DOHH2 (cell line): ENCODE measurements at regions not wholly inside any gene's neighbourhood (a gene's known extent, or its start where the extent isn't known, plus 50 kb on each side); places are given as distances from the start of the nearest gene placed in this dataset.

ENCODE experiments used
- H3F3A ChIP-seq: fragments of 200-600 bp; sonication (generic), shearing (Covaris generic); 2 replicates; pipeline ENCODE4 v1.6.0; 2016; ENCODE audit warnings: antibody characterized with exemption, mild to moderate bottlenecking; ENCODE audit not compliant: control insufficient read depth, insufficient read depth
- H3K27ac ChIP-seq: fragments of 200-600 bp; sonication (generic); 2 replicates; pipeline ENCODE4 v1.5.1; 2014; ENCODE audit warnings: low read depth, mild to moderate bottlenecking, low read length, moderate library complexity
- H3K27me3 ChIP-seq: fragments of 200-600 bp; sonication (generic); 2 replicates; pipeline ENCODE4 v1.6.1; 2014; ENCODE audit warnings: mild to moderate bottlenecking, low read length, mixed read lengths; ENCODE audit not compliant: control insufficient read depth
- H3K36me3 ChIP-seq: fragments of 200-600 bp; sonication (generic); 2 replicates; pipeline ENCODE4 v1.6.1; 2014; ENCODE audit warnings: mild to moderate bottlenecking, low read length, moderate library complexity, mixed read lengths; ENCODE audit not compliant: control insufficient read depth
- H3K4me1 ChIP-seq: fragments of 200-600 bp; sonication (generic); 2 replicates; pipeline ENCODE4 v1.6.1; 2014; ENCODE audit warnings: mild to moderate bottlenecking, low read length, mixed read lengths; ENCODE audit not compliant: control insufficient read depth
- H3K4me2 ChIP-seq: fragments of 200-600 bp; sonication (generic); 2 replicates; pipeline ENCODE4 v1.6.0; 2014; ENCODE audit warnings: mild to moderate bottlenecking, low read length, moderate library complexity
- H3K4me3 ChIP-seq: fragments of 200-600 bp; sonication (generic); 2 replicates; pipeline ENCODE4 v1.5.1; 2014; ENCODE audit warnings: mild to moderate bottlenecking, low read length, mixed read lengths
- H3K79me2 ChIP-seq: fragments of 200-600 bp; sonication (generic); 2 replicates; pipeline ENCODE4 v1.6.1; 2014; ENCODE audit warnings: mild to moderate bottlenecking, low read length, mixed read lengths; ENCODE audit not compliant: control insufficient read depth
- H3K9me2 ChIP-seq: fragments of 200-600 bp; sonication (generic); replicated peaks from 2 replicates; pipeline ENCODE4 v1.6.1; 2014; ENCODE audit warnings: mild to moderate bottlenecking, low read length, mixed read lengths; ENCODE audit not compliant: control insufficient read depth
- H3K9me3 ChIP-seq: fragments of 200-600 bp; sonication (generic); 2 replicates; pipeline ENCODE4 v1.6.1; 2014; ENCODE audit warnings: antibody characterized with exemption, low read length, mixed read lengths; ENCODE audit not compliant: control insufficient read depth, insufficient read depth
- H4K20me1 ChIP-seq: fragments of 200-600 bp; sonication (generic); 2 replicates; pipeline ENCODE4 v1.6.0; 2014; ENCODE audit warnings: low read depth, mild to moderate bottlenecking, antibody characterized with exemption, low read length, moderate library complexity; ENCODE audit not compliant: control insufficient read depth, insufficient read depth
- EZH2phosphoT487 ChIP-seq: fragments of 200-600 bp; sonication (generic); IDR thresholded peaks from 2 replicates; pipeline ENCODE4 v1.6.1; 2017; ENCODE audit warnings: borderline replicate concordance, mild to moderate bottlenecking, antibody characterized with exemption, low read length, moderate library complexity, mixed read lengths
- TF ChIP-seq, protein P1 (sequence below): fragments of 200-600 bp; sonication (generic); IDR thresholded peaks from one replicate; pipeline ENCODE4 v1.5.1; 2014; ENCODE audit warnings: antibody characterized with exemption, mild to moderate bottlenecking, low read depth, low read length; ENCODE audit not compliant: poor library complexity, severe bottlenecking

DNA sequence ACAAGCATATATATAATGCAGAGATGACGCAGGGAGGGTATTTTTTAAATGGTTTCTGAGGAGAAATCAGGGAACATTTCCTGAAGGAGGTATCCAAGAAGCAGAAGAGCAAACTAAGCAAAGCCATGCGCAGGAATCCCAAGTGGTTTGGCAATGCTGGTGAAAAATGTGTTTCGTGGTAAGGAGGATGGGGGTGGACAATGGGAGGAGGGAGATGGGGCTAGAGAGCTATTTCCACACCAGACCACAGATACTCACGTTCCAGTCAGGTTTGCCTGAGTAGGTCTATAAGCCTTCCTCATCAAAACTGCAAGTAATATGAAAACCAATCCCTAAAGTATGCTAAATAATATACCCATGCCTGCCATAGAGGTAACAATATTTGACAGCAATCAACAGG lies 223.7 kb upstream of the MKLN1 start:
- Histone ChIP-seq H3K4me2 (peak overlapping the region; percentile 90), H3K4me1 (peaks cover 65% of the 10 kb centered on the region), H3K9me2 (no peaks in the 10 kb centered on the region), H3K9me3 (no peaks in the 10 kb centered on the region), H3K79me2 (peaks cover 98% of the 10 kb centered on the region), H3K27ac (peak overlapping the region; percentile 30; the same call in 1 of the 2 replicates), H3K36me3 (peaks cover 89% of the 10 kb centered on the region), H4K20me1 (peaks cover 43% of the 10 kb centered on the region), H3F3A (peaks cover 19% of the 10 kb centered on the region), H3K27me3 (no peaks in the 10 kb centered on the region), H3K4me3 (peak overlapping the region; percentile 76)
- TF ChIP-seq, protein P1, sequence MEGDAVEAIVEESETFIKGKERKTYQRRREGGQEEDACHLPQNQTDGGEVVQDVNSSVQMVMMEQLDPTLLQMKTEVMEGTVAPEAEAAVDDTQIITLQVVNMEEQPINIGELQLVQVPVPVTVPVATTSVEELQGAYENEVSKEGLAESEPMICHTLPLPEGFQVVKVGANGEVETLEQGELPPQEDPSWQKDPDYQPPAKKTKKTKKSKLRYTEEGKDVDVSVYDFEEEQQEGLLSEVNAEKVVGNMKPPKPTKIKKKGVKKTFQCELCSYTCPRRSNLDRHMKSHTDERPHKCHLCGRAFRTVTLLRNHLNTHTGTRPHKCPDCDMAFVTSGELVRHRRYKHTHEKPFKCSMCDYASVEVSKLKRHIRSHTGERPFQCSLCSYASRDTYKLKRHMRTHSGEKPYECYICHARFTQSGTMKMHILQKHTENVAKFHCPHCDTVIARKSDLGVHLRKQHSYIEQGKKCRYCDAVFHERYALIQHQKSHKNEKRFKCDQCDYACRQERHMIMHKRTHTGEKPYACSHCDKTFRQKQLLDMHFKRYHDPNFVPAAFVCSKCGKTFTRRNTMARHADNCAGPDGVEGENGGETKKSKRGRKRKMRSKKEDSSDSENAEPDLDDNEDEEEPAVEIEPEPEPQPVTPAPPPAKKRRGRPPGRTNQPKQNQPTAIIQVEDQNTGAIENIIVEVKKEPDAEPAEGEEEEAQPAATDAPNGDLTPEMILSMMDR, result no peak
- TF ChIP-seq EZH2phosphoT487, result no peak

DNA sequence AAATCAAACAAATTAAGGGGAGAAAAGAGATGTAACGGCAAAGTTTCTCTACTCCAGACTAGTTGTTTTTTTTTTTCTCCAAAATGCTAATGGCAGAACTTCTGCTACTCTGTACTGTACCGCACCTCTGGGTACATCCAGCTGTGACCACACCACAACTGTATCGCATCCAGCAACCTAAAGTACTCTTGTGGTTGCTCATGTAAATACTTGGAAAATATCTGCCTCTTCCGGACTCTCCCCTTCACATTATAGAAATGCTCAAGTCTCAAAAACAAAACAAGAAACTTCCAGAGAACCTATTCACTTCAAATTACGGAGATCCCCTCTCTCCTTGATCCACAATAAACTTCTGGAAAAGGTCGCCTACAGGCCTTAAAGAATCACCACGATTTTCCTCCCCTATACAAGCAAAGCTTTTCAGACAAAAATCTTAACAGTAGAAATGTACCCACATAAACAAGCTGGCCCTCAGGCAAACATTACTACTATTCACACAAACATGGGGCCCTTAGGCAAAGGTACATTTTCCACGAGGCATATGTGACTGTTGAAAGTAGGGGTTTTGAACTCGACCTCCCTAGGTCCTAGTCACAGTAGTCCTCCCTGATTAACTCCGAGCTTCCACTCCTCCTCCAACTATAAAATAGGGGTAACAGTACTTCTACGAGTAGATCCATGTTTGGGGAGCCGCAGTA lies 222.9 kb upstream of the MKLN1 start:
- Histone ChIP-seq H3K4me2 (peak overlapping the region; percentile 90), H3K27ac (peak overlapping the region; percentile 30), H3K4me1 (peaks cover 69% of the 10 kb centered on the region), H3K9me2 (no peaks in the 10 kb centered on the region), H3K4me3 (peak overlapping the region; percentile 76), H3K9me3 (no peaks in the 10 kb centered on the region), H4K20me1 (peaks cover 41% of the 10 kb centered on the region), H3K36me3 (peaks cover 84% of the 10 kb centered on the region), H3F3A (peaks cover 22% of the 10 kb centered on the region), H3K79me2 (peaks cover 98% of the 10 kb centered on the region), H3K27me3 (no peaks in the 10 kb centered on the region)
- TF ChIP-seq, protein P1, result no peak
- no peak for TF ChIP-seq EZH2phosphoT487

DNA sequence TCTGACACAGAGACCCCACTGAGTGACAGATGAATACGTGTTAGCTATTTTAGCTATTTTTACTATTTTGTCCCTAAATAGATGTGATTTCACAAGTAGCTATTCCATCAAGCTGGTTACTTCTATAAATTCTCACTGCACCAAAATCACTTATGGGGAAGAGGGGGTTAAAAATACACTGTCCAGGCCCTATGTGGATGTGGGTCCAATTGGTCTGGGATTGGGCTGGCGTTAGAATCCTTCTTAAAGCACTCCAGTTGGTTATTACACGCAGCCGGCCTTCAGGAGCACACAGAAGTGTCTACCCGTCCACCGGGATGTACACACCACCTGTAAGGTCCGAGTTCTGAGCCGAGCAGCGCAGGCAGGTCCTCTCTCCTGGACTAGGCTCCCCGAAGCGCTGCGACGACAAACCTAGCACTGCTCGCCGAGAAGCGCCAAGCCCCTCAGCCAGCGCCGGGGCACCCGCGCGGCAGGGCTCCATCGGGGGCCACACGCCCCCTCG lies 222.3 kb upstream of the MKLN1 start:
- H4K20me1 ChIP-seq, result peaks cover 41% of the 10 kb centered on the region
- no peaks in the 10 kb centered on the region for H3K9me2 ChIP-seq
- TF ChIP-seq EZH2phosphoT487, result no peak
- TF ChIP-seq, protein P1, result no peak
- H3K4me1 ChIP-seq, result peaks cover 66% of the 10 kb centered on the region
- peaks cover 96% of the 10 kb centered on the region for H3K79me2 ChIP-seq
- peak overlapping the region; percentile 76 for H3K4me3 ChIP-seq
- H3K9me3 ChIP-seq, result no peaks in the 10 kb centered on the region
- H3K4me2 ChIP-seq, result peak overlapping the region; percentile 90
- H3F3A ChIP-seq, result peaks cover 22% of the 10 kb centered on the region
- peaks cover 78% of the 10 kb centered on the region for H3K36me3 ChIP-seq
- H3K27ac ChIP-seq, result peak overlapping the region; percentile 30
- H3K27me3 ChIP-seq, result no peaks in the 10 kb centered on the region
